GM23338 (cell line): ENCODE measurements at regions not wholly inside any gene's neighbourhood (a gene's known extent, or its start where the extent isn't known, plus 50 kb on each side); places are given as distances from the start of the nearest gene placed in this dataset.

Experiments
- ATAC-seq: fragments of 200-7000 bp; cut with Tn5 transposase; 3 replicates; pipeline ENCODE4 v1.9.1; 2020
- DNase-seq: peaks from one replicate; pipeline ENCODE4 v3.0.0-alpha.2; 2015; ENCODE audit warnings: low spot score
- H2AFZ ChIP-seq: fragments of 200-600 bp; sonication (generic); 2 replicates; pipeline ENCODE4 v1.8.0; 2016; ENCODE audit warnings: antibody characterized with exemption, mild to moderate bottlenecking, moderate library complexity
- H3F3A ChIP-seq: fragments of 200-600 bp; sonication (generic); replicated peaks from 2 replicates; pipeline ENCODE4 v1.8.0; 2017; ENCODE audit warnings: antibody characterized with exemption, mixed run types, low read depth
- H3K27ac ChIP-seq: fragments of 200-600 bp; sonication (generic); 2 replicates; pipeline ENCODE4 v1.6.1; 2016; ENCODE audit warnings: low read depth
- H3K27me3 ChIP-seq: fragments of 200-600 bp; sonication (generic); 2 replicates; pipeline ENCODE4 v1.8.0; 2016; ENCODE audit warnings: mild to moderate bottlenecking, mixed run types, moderate library complexity; ENCODE audit not compliant: insufficient read depth
- H3K36me3 ChIP-seq: fragments of 200-600 bp; sonication (generic); 2 replicates; pipeline ENCODE4 v1.8.0; 2016; ENCODE audit warnings: mild to moderate bottlenecking; ENCODE audit not compliant: insufficient read depth
- H3K4me1 ChIP-seq: fragments of 200-600 bp; sonication (generic); 2 replicates; pipeline ENCODE4 v1.8.0; 2016; ENCODE audit warnings: mild to moderate bottlenecking, moderate library complexity; ENCODE audit not compliant: insufficient read depth
- H3K4me2 ChIP-seq: fragments of 200-600 bp; sonication (generic); 2 replicates; pipeline ENCODE4 v1.7.1; 2017; ENCODE audit warnings: mixed run types
- H3K4me3 ChIP-seq: fragments of 200-600 bp; sonication (generic); 2 replicates; pipeline ENCODE4 v1.6.1; 2016; ENCODE audit warnings: mixed run types
- H3K79me2 ChIP-seq: fragments of 200-600 bp; sonication (generic); replicated peaks from 2 replicates; pipeline ENCODE4 v1.8.0; 2017; ENCODE audit warnings: mild to moderate bottlenecking; ENCODE audit not compliant: insufficient read depth
- H3K9me2 ChIP-seq: fragments of 200-600 bp; sonication (generic); 2 replicates; pipeline ENCODE4 v1.8.0; 2017; ENCODE audit not compliant: insufficient read depth
- H4K20me1 ChIP-seq: fragments of 200-600 bp; sonication (generic); replicated peaks from 2 replicates; pipeline ENCODE4 v1.8.0; 2017; ENCODE audit warnings: mild to moderate bottlenecking; ENCODE audit not compliant: insufficient read depth
- H3K27ac Mint-ChIP-seq: 2 replicates; pipeline ENCODE4 v1.8.0; 2020; ENCODE audit warnings: inconsistent platforms, mild to moderate bottlenecking, moderate library complexity, mixed read lengths
- H3K27me3 Mint-ChIP-seq: 3 replicates; pipeline ENCODE4 v1.8.0; 2022; ENCODE audit warnings: low read depth, mild to moderate bottlenecking, moderate library complexity, mixed read lengths, inconsistent platforms; ENCODE audit not compliant: insufficient read depth, poor library complexity
- H3K36me3 Mint-ChIP-seq: 3 replicates; pipeline ENCODE4 v1.8.0; 2021; ENCODE audit warnings: low read depth, mild to moderate bottlenecking, inconsistent platforms, moderate library complexity, mixed read lengths
- H3K4me1 Mint-ChIP-seq: 3 replicates; pipeline ENCODE4 v1.8.0; 2020; ENCODE audit warnings: mild to moderate bottlenecking, inconsistent platforms, mixed read lengths
- H3K4me3 Mint-ChIP-seq: 3 replicates; pipeline ENCODE4 v1.8.0; 2021; ENCODE audit warnings: moderate library complexity, mild to moderate bottlenecking, inconsistent platforms, mixed read lengths
- H3K9me3 Mint-ChIP-seq: 3 replicates; pipeline ENCODE4 v1.8.0; 2020; ENCODE audit warnings: moderate library complexity, mild to moderate bottlenecking, inconsistent platforms, mixed read lengths
- CREB1 ChIP-seq: fragments of 250-450 bp; sonication (Bioruptor Pico); IDR thresholded peaks from 2 replicates; pipeline ENCODE4 v1.5.0; 2020; ENCODE audit warnings: low read depth, mild to moderate bottlenecking, moderate library complexity
- CTCF ChIP-seq, 2 experiments: fragments of 200-600 bp in 1 of 2; sonication (generic) in 1 of 2; conservative IDR thresholded peaks; 2 replicates each; pipeline versions ENCODE4 v1.5.1 to v1.6.1; 2016 to 2017; ENCODE audit warnings: antibody characterized with exemption in 2 of 2, low read depth in 2 of 2, mild to moderate bottlenecking in 2 of 2, moderate library complexity in 1 of 2
- ETS1 ChIP-seq: IDR thresholded peaks from 2 replicates; pipeline ENCODE4 v1.6.1; 2016; ENCODE audit warnings: antibody characterized with exemption
- EZH2 ChIP-seq: fragments of 200-600 bp; sonication (generic); IDR thresholded peaks from one replicate; pipeline ENCODE4 v1.8.0; 2017; ENCODE audit warnings: antibody characterized with exemption, mild to moderate bottlenecking, low read depth; ENCODE audit not compliant: unreplicated experiment
- EZH2phosphoT487 ChIP-seq: fragments of 200-600 bp; sonication (generic); IDR thresholded peaks from one replicate; pipeline ENCODE4 v1.8.1; 2018; ENCODE audit warnings: antibody characterized with exemption; ENCODE audit not compliant: unreplicated experiment
- JUNB ChIP-seq: IDR thresholded peaks from one replicate; pipeline ENCODE4 v1.6.1; 2016; ENCODE audit warnings: antibody characterized with exemption; ENCODE audit not compliant: unreplicated experiment
- NANOG ChIP-seq: IDR thresholded peaks from 2 replicates; pipeline ENCODE4 v1.6.1; 2016; ENCODE audit warnings: antibody characterized with exemption, borderline replicate concordance
- POLR2AphosphoS5 ChIP-seq: IDR thresholded peaks from 2 replicates; pipeline ENCODE4 v1.6.1; 2016; ENCODE audit warnings: antibody characterized with exemption, low read depth
- REST ChIP-seq: IDR thresholded peaks from one replicate; pipeline ENCODE4 v1.6.1; 2018; ENCODE audit warnings: antibody characterized with exemption; ENCODE audit not compliant: unreplicated experiment
- STAT1 ChIP-seq: IDR thresholded peaks from one replicate; pipeline ENCODE4 v1.6.1; 2016; ENCODE audit warnings: antibody characterized with exemption; ENCODE audit not compliant: unreplicated experiment
- ZNF114 ChIP-seq: fragments of 250-450 bp; sonication (Bioruptor Pico); IDR thresholded peaks from 2 replicates; pipeline ENCODE4 v1.5.0; 2020; ENCODE audit warnings: mild to moderate bottlenecking, moderate library complexity
- ZNF331 ChIP-seq: fragments of 250-450 bp; sonication (Bioruptor Pico); IDR thresholded peaks from 2 replicates; pipeline ENCODE4 v1.5.0; 2020; ENCODE audit warnings: low read depth, mild to moderate bottlenecking, moderate library complexity
- ZNF462 ChIP-seq: fragments of 250-450 bp; sonication (Bioruptor Pico); IDR thresholded peaks from 2 replicates; pipeline ENCODE4 v1.5.0; 2020; ENCODE audit warnings: mild to moderate bottlenecking, moderate library complexity

GRCh38 chr14:38524636-38525509 lies 269.0 kb upstream of the CLEC14A start:
- no peaks in the 10 kb centered on the region; the same call in 2 of the 3 replicates for H3K9me3 Mint-ChIP-seq
- peaks cover 32% of the 10 kb centered on the region for H3K4me1 ChIP-seq
- H3K79me2 ChIP-seq, result no peaks in the 10 kb centered on the region
- no peaks in the 10 kb centered on the region for H3K27me3 ChIP-seq
- H3K36me3 Mint-ChIP-seq, result no peaks in the 10 kb centered on the region; the same call in 2 of the 3 replicates
- peak overlapping the region; percentile 28; the same call in 1 of the 3 replicates for H3K4me3 Mint-ChIP-seq
- H3K4me2 ChIP-seq, result peak overlapping the region; percentile 64
- peaks cover 31% of the 10 kb centered on the region for H3K4me1 Mint-ChIP-seq
- H3K4me3 ChIP-seq, result peak overlapping the region; percentile 9; the same call in 1 of the 2 replicates
- peak overlapping the region; percentile 56; the same call in 1 of the 2 replicates for H3K27ac ChIP-seq
- no peaks in the 10 kb centered on the region for H4K20me1 ChIP-seq
- H2AFZ ChIP-seq, result no peak overlapping the region
- peak; percentile 63 for ATAC-seq
- H3K36me3 ChIP-seq, result no peaks in the 10 kb centered on the region
- peak; percentile 7 for DNase-seq
- H3K27me3 Mint-ChIP-seq, result no peaks in the 10 kb centered on the region
- TF ChIP-seq EZH2phosphoT487 (no peak), ZNF462 (CRISPR knock-in tag) (no peak), REST (no peak), ETS1 (no peak), CTCF (conservative IDR thresholded peaks at IDR 0.05; ENCODE audit: low read depth in 2 of 2) (no peak), CREB1 (CRISPR knock-in tag) (no peak), ZNF114 (CRISPR knock-in tag) (no peak), JUNB (no peak), STAT1 (no peak), NANOG (no peak), ZNF331 (CRISPR knock-in tag) (no peak), POLR2AphosphoS5 (no peak), EZH2 (no peak)
- peak overlapping the region; percentile 96 for H3K27ac Mint-ChIP-seq
- 0 out of 2 replicates have a peak, but pooled peaks cover 7% of the 10 kb centered on the region for H3K9me2 ChIP-seq
- no peaks in the 10 kb centered on the region for H3F3A ChIP-seq
